ENCODE measurements at regions not wholly inside any gene's neighbourhood (a gene's known extent, or its start where the extent isn't known, plus 50 kb on each side); places are given as distances from the start of the nearest gene placed in this dataset.

GRCh38 chr7:48728799-48729198 lies 195.5 kb upstream of the CDC14C start:
- Mint-ChIP-seq H3K27ac (ENCODE audit: unreplicated experiment) (no peak overlapping the region), H3K4me1 (ENCODE audit: low read depth, unreplicated experiment) (no peaks in the 10 kb centered on the region), H3K9me3 (ENCODE audit: unreplicated experiment) (peaks cover 2% of the 10 kb centered on the region), H3K4me3 (ENCODE audit: unreplicated experiment) (no peak overlapping the region), H3K27me3 (ENCODE audit: unreplicated experiment) (no peaks in the 10 kb centered on the region), H3K36me3 (ENCODE audit: unreplicated experiment) (peaks cover 4% of the 10 kb centered on the region)
- TF ChIP-seq, protein P1, sequence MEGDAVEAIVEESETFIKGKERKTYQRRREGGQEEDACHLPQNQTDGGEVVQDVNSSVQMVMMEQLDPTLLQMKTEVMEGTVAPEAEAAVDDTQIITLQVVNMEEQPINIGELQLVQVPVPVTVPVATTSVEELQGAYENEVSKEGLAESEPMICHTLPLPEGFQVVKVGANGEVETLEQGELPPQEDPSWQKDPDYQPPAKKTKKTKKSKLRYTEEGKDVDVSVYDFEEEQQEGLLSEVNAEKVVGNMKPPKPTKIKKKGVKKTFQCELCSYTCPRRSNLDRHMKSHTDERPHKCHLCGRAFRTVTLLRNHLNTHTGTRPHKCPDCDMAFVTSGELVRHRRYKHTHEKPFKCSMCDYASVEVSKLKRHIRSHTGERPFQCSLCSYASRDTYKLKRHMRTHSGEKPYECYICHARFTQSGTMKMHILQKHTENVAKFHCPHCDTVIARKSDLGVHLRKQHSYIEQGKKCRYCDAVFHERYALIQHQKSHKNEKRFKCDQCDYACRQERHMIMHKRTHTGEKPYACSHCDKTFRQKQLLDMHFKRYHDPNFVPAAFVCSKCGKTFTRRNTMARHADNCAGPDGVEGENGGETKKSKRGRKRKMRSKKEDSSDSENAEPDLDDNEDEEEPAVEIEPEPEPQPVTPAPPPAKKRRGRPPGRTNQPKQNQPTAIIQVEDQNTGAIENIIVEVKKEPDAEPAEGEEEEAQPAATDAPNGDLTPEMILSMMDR (IDR thresholded peaks at IDR 0.05; ENCODE audit: partially characterized antibody, unreplicated experiment), result no peak
- DNase-seq, result no peak

GRCh38 chr7:48734695-48735406 lies 189.5 kb upstream of the CDC14C start:
- Mint-ChIP-seq H3K4me1 (ENCODE audit: low read depth, unreplicated experiment) (no peaks in the 10 kb centered on the region), H3K4me3 (ENCODE audit: unreplicated experiment) (no peak overlapping the region), H3K9me3 (ENCODE audit: unreplicated experiment) (peaks cover 10% of the 10 kb centered on the region), H3K27me3 (ENCODE audit: unreplicated experiment) (no peaks in the 10 kb centered on the region), H3K36me3 (ENCODE audit: unreplicated experiment) (peaks cover 14% of the 10 kb centered on the region), H3K27ac (ENCODE audit: unreplicated experiment) (no peak overlapping the region)
- DNase-seq, result no peak
- TF ChIP-seq, protein P1 (IDR thresholded peaks at IDR 0.05; ENCODE audit: partially characterized antibody, unreplicated experiment), result no peak

GRCh38 chr7:48741545-48741944 lies 182.8 kb upstream of the CDC14C start:
- Mint-ChIP-seq H3K27ac (ENCODE audit: unreplicated experiment) (no peak overlapping the region), H3K9me3 (ENCODE audit: unreplicated experiment) (peaks cover 10% of the 10 kb centered on the region), H3K4me3 (ENCODE audit: unreplicated experiment) (no peak overlapping the region), H3K27me3 (ENCODE audit: unreplicated experiment) (no peaks in the 10 kb centered on the region), H3K4me1 (ENCODE audit: low read depth, unreplicated experiment) (no peaks in the 10 kb centered on the region), H3K36me3 (ENCODE audit: unreplicated experiment) (peaks cover 22% of the 10 kb centered on the region)
- DNase-seq, result no peak
- TF ChIP-seq, protein P1 (IDR thresholded peaks at IDR 0.05; ENCODE audit: partially characterized antibody, unreplicated experiment), result no peak

GRCh38 chr7:48742079-48742798 lies 182.1 kb upstream of the CDC14C start:
- DNase-seq, result no peak
- TF ChIP-seq, protein P1 (IDR thresholded peaks at IDR 0.05; ENCODE audit: partially characterized antibody, unreplicated experiment), result no peak
- H3K9me3 Mint-ChIP-seq (ENCODE audit: unreplicated experiment), result peaks cover 10% of the 10 kb centered on the region
- H3K27me3 Mint-ChIP-seq (ENCODE audit: unreplicated experiment), result no peaks in the 10 kb centered on the region
- H3K4me3 Mint-ChIP-seq (ENCODE audit: unreplicated experiment), result no peak overlapping the region
- no peak overlapping the region for H3K27ac Mint-ChIP-seq (ENCODE audit: unreplicated experiment)
- no peaks in the 10 kb centered on the region for H3K4me1 Mint-ChIP-seq (ENCODE audit: low read depth, unreplicated experiment)
- H3K36me3 Mint-ChIP-seq (ENCODE audit: unreplicated experiment), result peaks cover 22% of the 10 kb centered on the region

Data from glutamatergic neuron (in vitro differentiated cells).